PC-3 (cell line): ENCODE measurements at regions not wholly inside any gene's neighbourhood (a gene's known extent, or its start where the extent isn't known, plus 50 kb on each side); places are given as distances from the start of the nearest gene placed in this dataset.

Source experiments
- ATAC-seq: fragments of 200-7000 bp; cut with Tn5 transposase; 2 replicates; pipeline ENCODE4 v1.9.1; 2020; ENCODE audit warnings: mild to moderate bottlenecking, moderate library complexity
- BruUV-seq: library from RNA; stranded (reverse); fragments of 400-500 nt; replicated peaks from 2 replicates; lab custom pipeline; 2021; lab: Mats Ljungman, UMichigan
- CTCF ChIA-PET: fragments of 300-600 bp; sonication (Branson Sonifier 250); formaldehyde crosslinking; loops from one replicate; lab custom pipeline; 2022; ENCODE audit warnings: antibody characterized with exemption; lab: Charles Lee
- POLR2A ChIA-PET: fragments of 300-600 bp; sonication (Branson Sonifier 250); formaldehyde crosslinking; loops from one replicate; lab custom pipeline; 2022; ENCODE audit warnings: antibody characterized with exemption; ENCODE audit not compliant: unreplicated experiment; lab: Charles Lee
- DNase-seq: peaks from one replicate; pipeline ENCODE4 v3.0.0-alpha.2; 2015
- H2AFZ ChIP-seq: fragments of 300-600 bp; sonication (generic); 2 replicates; pipeline ENCODE4 v1.6.0; 2016; ENCODE audit warnings: antibody characterized with exemption, low read length
- H3F3A ChIP-seq: fragments of 300-600 bp; sonication (generic); one replicate; pipeline ENCODE4 v1.6.0; 2017; ENCODE audit warnings: antibody characterized with exemption, low read length, control low read depth, mild to moderate bottlenecking; ENCODE audit not compliant: unreplicated experiment
- H3K27ac ChIP-seq: fragments of 300-600 bp; sonication (generic); 2 replicates; pipeline ENCODE4 v1.5.1; 2016; ENCODE audit warnings: mild to moderate bottlenecking, low read length
- H3K27me3 ChIP-seq: fragments of 300-600 bp; sonication (generic); 2 replicates; pipeline ENCODE4 v1.6.1; 2016; ENCODE audit warnings: low read length, mixed read lengths
- H3K36me3 ChIP-seq: fragments of 300-600 bp; sonication (generic); 2 replicates; pipeline ENCODE4 v1.6.1; 2016; ENCODE audit warnings: low read depth, mixed run types, low read length, mixed read lengths
- H3K4me1 ChIP-seq: fragments of 300-600 bp; sonication (generic); 2 replicates; pipeline ENCODE4 v1.5.1; 2016; ENCODE audit warnings: low read length; ENCODE audit not compliant: insufficient read depth
- H3K4me2 ChIP-seq: fragments of 300-600 bp; sonication (generic); 2 replicates; pipeline ENCODE4 v1.6.0; 2016; ENCODE audit warnings: low read length
- H3K4me3 ChIP-seq: fragments of 300-600 bp; sonication (generic); 2 replicates; pipeline ENCODE4 v1.5.1; 2016; ENCODE audit warnings: mild to moderate bottlenecking, low read length, mixed read lengths
- H3K79me2 ChIP-seq: fragments of 300-600 bp; sonication (generic); 2 replicates; pipeline ENCODE4 v1.6.1; 2017; ENCODE audit warnings: low read length, mixed read lengths
- H3K9ac ChIP-seq: fragments of 300-600 bp; sonication (generic); 2 replicates; pipeline ENCODE4 v1.6.0; 2016; ENCODE audit warnings: mild to moderate bottlenecking, low read length
- H3K9me2 ChIP-seq: fragments of 300-600 bp; sonication (generic); replicated peaks from 2 replicates; pipeline ENCODE4 v1.6.1; 2016; ENCODE audit warnings: mixed run types, low read length, mixed read lengths
- H3K9me3 ChIP-seq: fragments of 300-600 bp; sonication (generic); 2 replicates; pipeline ENCODE4 v1.6.1; 2016; ENCODE audit warnings: low read length, mixed read lengths
- H4K20me1 ChIP-seq: fragments of 300-600 bp; sonication (generic); 2 replicates; pipeline ENCODE4 v1.6.1; 2016; ENCODE audit warnings: low read length, mixed read lengths
- EZH2 ChIP-seq: fragments of 300-600 bp; sonication (generic); IDR thresholded peaks from one replicate; pipeline ENCODE4 v1.6.1; 2017; ENCODE audit warnings: antibody characterized with exemption, mild to moderate bottlenecking, low read length; ENCODE audit not compliant: unreplicated experiment
- EZH2phosphoT487 ChIP-seq: fragments of 300-600 bp; sonication (generic); IDR thresholded peaks from 2 replicates; pipeline ENCODE4 v1.6.1; 2018; ENCODE audit warnings: mild to moderate bottlenecking, antibody characterized with exemption, low read length, borderline replicate concordance
- intact Hi-C: fragments of 100-400 bp; cut with micrococcal nuclease; formaldehyde crosslinking; loops from 2 replicates; pipeline ENCODE4 v1.9.0; 2023
- TF ChIP-seq, protein P1 (sequence below): fragments of 300-600 bp; sonication (generic); conservative IDR thresholded peaks from 2 replicates; pipeline ENCODE4 v1.5.1; 2017; ENCODE audit warnings: antibody characterized with exemption, low read depth, mild to moderate bottlenecking, low read length

DNA sequence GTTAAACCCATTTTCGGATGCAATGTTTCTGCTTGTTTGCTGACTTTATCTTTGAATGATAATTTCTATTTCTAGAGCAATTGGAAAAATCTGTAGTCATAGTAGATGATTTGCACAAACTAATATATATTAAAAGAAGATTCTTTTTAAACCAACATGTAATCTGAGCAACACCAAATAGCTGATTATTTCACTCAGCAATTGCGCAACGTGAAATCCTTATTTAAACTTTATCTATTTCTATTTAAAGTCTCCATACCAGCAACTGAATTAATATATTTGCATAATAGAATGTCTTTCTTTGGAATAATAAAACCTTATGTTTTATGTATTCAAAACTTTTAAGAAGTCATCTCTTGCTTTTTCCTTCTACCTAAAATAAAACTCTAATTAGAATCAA is 1132.4 kb downstream of the FLRT2 start:
- no peaks in the 10 kb centered on the region for H3K4me1 ChIP-seq
- no peaks in the 10 kb centered on the region for H4K20me1 ChIP-seq
- H3K27ac ChIP-seq: no peak overlapping the region
- H3K9ac ChIP-seq: no peak overlapping the region
- H3K9me2 ChIP-seq: no peaks in the 10 kb centered on the region
- no peak overlapping the region for H3K4me2 ChIP-seq
- no peak overlapping the region for H3K4me3 ChIP-seq
- H3K9me3 ChIP-seq: 0 out of 2 replicates have a peak, but pooled peaks cover 6% of the 10 kb centered on the region
- no peaks in the 10 kb centered on the region for H3K79me2 ChIP-seq
- no peaks in the 10 kb centered on the region for H3K27me3 ChIP-seq
- TF ChIP-seq EZH2phosphoT487 (no peak), EZH2 (no peak)
- TF ChIP-seq, protein P1, sequence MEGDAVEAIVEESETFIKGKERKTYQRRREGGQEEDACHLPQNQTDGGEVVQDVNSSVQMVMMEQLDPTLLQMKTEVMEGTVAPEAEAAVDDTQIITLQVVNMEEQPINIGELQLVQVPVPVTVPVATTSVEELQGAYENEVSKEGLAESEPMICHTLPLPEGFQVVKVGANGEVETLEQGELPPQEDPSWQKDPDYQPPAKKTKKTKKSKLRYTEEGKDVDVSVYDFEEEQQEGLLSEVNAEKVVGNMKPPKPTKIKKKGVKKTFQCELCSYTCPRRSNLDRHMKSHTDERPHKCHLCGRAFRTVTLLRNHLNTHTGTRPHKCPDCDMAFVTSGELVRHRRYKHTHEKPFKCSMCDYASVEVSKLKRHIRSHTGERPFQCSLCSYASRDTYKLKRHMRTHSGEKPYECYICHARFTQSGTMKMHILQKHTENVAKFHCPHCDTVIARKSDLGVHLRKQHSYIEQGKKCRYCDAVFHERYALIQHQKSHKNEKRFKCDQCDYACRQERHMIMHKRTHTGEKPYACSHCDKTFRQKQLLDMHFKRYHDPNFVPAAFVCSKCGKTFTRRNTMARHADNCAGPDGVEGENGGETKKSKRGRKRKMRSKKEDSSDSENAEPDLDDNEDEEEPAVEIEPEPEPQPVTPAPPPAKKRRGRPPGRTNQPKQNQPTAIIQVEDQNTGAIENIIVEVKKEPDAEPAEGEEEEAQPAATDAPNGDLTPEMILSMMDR: no peak
- ATAC-seq: no peak
- H2AFZ ChIP-seq: no peak overlapping the region
- DNase-seq: no peak
- BruUV-seq: no TSS peak
- H3K36me3 ChIP-seq: no peaks in the 10 kb centered on the region
- H3F3A ChIP-seq: no peaks in the 10 kb centered on the region
- POLR2A ChIA-PET: no interaction called here
- intact Hi-C loops: no loop called here
- CTCF ChIA-PET: no interaction called here

DNA sequence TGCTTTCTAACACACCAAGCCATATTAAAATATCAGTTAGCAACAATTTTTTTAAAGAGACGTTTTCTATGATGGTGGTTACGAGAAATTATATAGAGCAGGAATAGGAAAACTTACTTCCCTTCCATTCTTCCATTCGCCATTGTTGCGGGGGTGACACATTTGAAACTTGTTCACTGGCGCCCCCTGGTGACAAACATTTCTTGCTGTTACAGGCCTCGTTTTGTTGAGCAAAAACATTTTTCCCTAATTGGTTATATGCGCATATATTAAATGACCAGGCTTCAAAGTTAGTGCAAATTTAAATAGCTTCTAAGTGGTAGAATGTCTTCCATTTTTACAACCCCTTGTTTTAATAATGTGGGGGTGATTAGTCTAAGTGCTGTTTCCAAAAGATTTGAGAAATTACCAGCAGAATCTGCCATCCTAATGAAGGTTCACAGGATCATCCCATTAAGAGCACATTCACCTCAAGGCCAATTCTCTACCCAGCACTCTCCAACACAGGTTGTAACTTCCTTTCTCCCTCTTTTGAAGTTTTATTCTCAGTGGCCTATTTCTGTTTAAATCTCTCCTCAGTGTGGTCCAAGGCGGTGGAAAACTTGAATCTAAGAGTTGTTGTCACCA is 1124.7 kb downstream of the FLRT2 start:
- Histone ChIP-seq H3K9me2 (no peaks in the 10 kb centered on the region), H3K4me2 (no peak overlapping the region), H3K27ac (no peak overlapping the region), H4K20me1 (no peaks in the 10 kb centered on the region), H3K9me3 (no peaks in the 10 kb centered on the region), H3K79me2 (no peaks in the 10 kb centered on the region), H3K27me3 (no peaks in the 10 kb centered on the region), H2AFZ (no peak overlapping the region), H3K36me3 (no peaks in the 10 kb centered on the region), H3K4me1 (no peaks in the 10 kb centered on the region), H3K4me3 (no peak overlapping the region), H3F3A (no peaks in the 10 kb centered on the region), H3K9ac (no peak overlapping the region)
- intact Hi-C loops: no loop called here
- no peak for ATAC-seq
- POLR2A ChIA-PET: no interaction called here
- CTCF ChIA-PET: no interaction called here
- no TSS peak for BruUV-seq
- TF ChIP-seq, protein P1: peak; percentile 71
- TF ChIP-seq EZH2phosphoT487: no peak
- TF ChIP-seq EZH2: no peak
- DNase-seq: peak; percentile 55

DNA sequence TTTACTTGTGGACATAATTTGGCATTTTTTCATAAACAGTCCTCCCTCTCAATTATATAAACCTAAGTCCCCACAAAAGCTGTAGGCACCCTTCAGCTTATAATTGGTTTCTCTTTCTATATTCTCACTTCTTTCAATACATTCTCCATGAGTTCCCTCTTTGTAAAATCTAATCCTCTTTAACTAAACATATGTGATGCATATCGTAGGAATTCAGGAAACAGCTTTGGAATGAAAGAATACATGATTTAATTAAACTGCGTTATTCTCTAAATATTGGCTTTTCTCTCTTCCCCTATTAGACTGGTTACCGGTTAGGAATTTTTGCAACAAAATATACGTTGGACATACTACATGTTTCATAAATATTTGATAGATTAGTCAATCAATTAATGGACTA is 1122.6 kb downstream of the FLRT2 start:
- POLR2A ChIA-PET: no interaction called here
- Histone ChIP-seq H4K20me1 (no peaks in the 10 kb centered on the region), H3K9me2 (no peaks in the 10 kb centered on the region), H3K79me2 (no peaks in the 10 kb centered on the region), H3K4me3 (no peak overlapping the region), H3F3A (no peaks in the 10 kb centered on the region), H3K4me2 (no peak overlapping the region), H3K4me1 (peaks cover 2% of the 10 kb centered on the region; the same call in 1 of the 2 replicates), H3K9ac (no peak overlapping the region), H3K27ac (no peak overlapping the region), H3K36me3 (no peaks in the 10 kb centered on the region), H3K27me3 (no peaks in the 10 kb centered on the region), H2AFZ (no peak overlapping the region), H3K9me3 (no peaks in the 10 kb centered on the region)
- ATAC-seq: no peak
- TF ChIP-seq EZH2: no peak
- TF ChIP-seq, protein P1: no peak
- TF ChIP-seq EZH2phosphoT487: no peak
- CTCF ChIA-PET: no interaction called here
- DNase-seq: no peak
- no TSS peak for BruUV-seq
- intact Hi-C loops: no loop called here
